DOHH2 (cell line): ENCODE measurements at regions not wholly inside any gene's neighbourhood (a gene's known extent, or its start where the extent isn't known, plus 50 kb on each side); places are given as distances from the start of the nearest gene placed in this dataset.
A peak's percentile ranks its signal among the peaks of the same experiment; 100 is the strongest.
"Not testable (repeated sequence)": the region's sequence is repeated elsewhere in the genome, so short reads cannot be mapped to it uniquely, and the experiment has no call there.

ENCODE experiments used
- H3F3A ChIP-seq: fragments of 200-600 bp; sonication (generic), shearing (Covaris generic); 2 replicates; pipeline ENCODE4 v1.6.0; 2016; ENCODE audit warnings: antibody characterized with exemption, mild to moderate bottlenecking; ENCODE audit not compliant: control insufficient read depth, insufficient read depth
- H3K27ac ChIP-seq: fragments of 200-600 bp; sonication (generic); 2 replicates; pipeline ENCODE4 v1.5.1; 2014; ENCODE audit warnings: low read depth, mild to moderate bottlenecking, low read length, moderate library complexity
- H3K27me3 ChIP-seq: fragments of 200-600 bp; sonication (generic); 2 replicates; pipeline ENCODE4 v1.6.1; 2014; ENCODE audit warnings: mild to moderate bottlenecking, low read length, mixed read lengths; ENCODE audit not compliant: control insufficient read depth
- H3K36me3 ChIP-seq: fragments of 200-600 bp; sonication (generic); 2 replicates; pipeline ENCODE4 v1.6.1; 2014; ENCODE audit warnings: mild to moderate bottlenecking, low read length, moderate library complexity, mixed read lengths; ENCODE audit not compliant: control insufficient read depth
- H3K4me1 ChIP-seq: fragments of 200-600 bp; sonication (generic); 2 replicates; pipeline ENCODE4 v1.6.1; 2014; ENCODE audit warnings: mild to moderate bottlenecking, low read length, mixed read lengths; ENCODE audit not compliant: control insufficient read depth
- H3K4me2 ChIP-seq: fragments of 200-600 bp; sonication (generic); 2 replicates; pipeline ENCODE4 v1.6.0; 2014; ENCODE audit warnings: mild to moderate bottlenecking, low read length, moderate library complexity
- H3K4me3 ChIP-seq: fragments of 200-600 bp; sonication (generic); 2 replicates; pipeline ENCODE4 v1.5.1; 2014; ENCODE audit warnings: mild to moderate bottlenecking, low read length, mixed read lengths
- H3K79me2 ChIP-seq: fragments of 200-600 bp; sonication (generic); 2 replicates; pipeline ENCODE4 v1.6.1; 2014; ENCODE audit warnings: mild to moderate bottlenecking, low read length, mixed read lengths; ENCODE audit not compliant: control insufficient read depth
- H3K9me2 ChIP-seq: fragments of 200-600 bp; sonication (generic); replicated peaks from 2 replicates; pipeline ENCODE4 v1.6.1; 2014; ENCODE audit warnings: mild to moderate bottlenecking, low read length, mixed read lengths; ENCODE audit not compliant: control insufficient read depth
- H3K9me3 ChIP-seq: fragments of 200-600 bp; sonication (generic); 2 replicates; pipeline ENCODE4 v1.6.1; 2014; ENCODE audit warnings: antibody characterized with exemption, low read length, mixed read lengths; ENCODE audit not compliant: control insufficient read depth, insufficient read depth
- H4K20me1 ChIP-seq: fragments of 200-600 bp; sonication (generic); 2 replicates; pipeline ENCODE4 v1.6.0; 2014; ENCODE audit warnings: low read depth, mild to moderate bottlenecking, antibody characterized with exemption, low read length, moderate library complexity; ENCODE audit not compliant: control insufficient read depth, insufficient read depth

- H4K20me1 ChIP-seq, H3K9me2 ChIP-seq, H3F3A ChIP-seq, H3K27me3 ChIP-seq, H3K79me2 ChIP-seq, H3K36me3 ChIP-seq, H3K4me3 ChIP-seq, H3K4me1 ChIP-seq, H3K4me2 ChIP-seq, H3K27ac ChIP-seq, H3K9me3 ChIP-seq: not testable (repeated sequence)
These were observed 272.4 kb upstream of the PLGLB1 start for GRCh38 chr2:87293931-87294594.

- not testable (repeated sequence) for H4K20me1 ChIP-seq, H3K9me2 ChIP-seq, H3K4me1 ChIP-seq, H3K9me3 ChIP-seq, H3F3A ChIP-seq, H3K36me3 ChIP-seq, H3K27ac ChIP-seq, H3K27me3 ChIP-seq, H3K79me2 ChIP-seq, H3K4me3 ChIP-seq, H3K4me2 ChIP-seq
These were observed 273.5 kb upstream of the PLGLB1 start for GRCh38 chr2:87295135-87295534.

GRCh38 chr2:87301349-87301748 lies 279.7 kb upstream of the PLGLB1 start:
- H3K27me3 ChIP-seq, H4K20me1 ChIP-seq, H3K79me2 ChIP-seq, H3K36me3 ChIP-seq, H3F3A ChIP-seq, H3K4me1 ChIP-seq, H3K9me2 ChIP-seq, H3K4me2 ChIP-seq, H3K4me3 ChIP-seq, H3K9me3 ChIP-seq, H3K27ac ChIP-seq: not testable (repeated sequence)

GRCh38 chr2:87301871-87302270 lies 280.2 kb upstream of the PLGLB1 start:
- not testable (repeated sequence) for H3K9me2 ChIP-seq, H3K9me3 ChIP-seq, H3F3A ChIP-seq, H3K27ac ChIP-seq, H3K4me2 ChIP-seq, H4K20me1 ChIP-seq, H3K27me3 ChIP-seq, H3K4me3 ChIP-seq, H3K79me2 ChIP-seq, H3K4me1 ChIP-seq, H3K36me3 ChIP-seq

- H3K27me3 ChIP-seq, H3K4me3 ChIP-seq, H3K79me2 ChIP-seq, H4K20me1 ChIP-seq, H3K4me1 ChIP-seq, H3K4me2 ChIP-seq, H3K36me3 ChIP-seq, H3K9me2 ChIP-seq, H3K9me3 ChIP-seq, H3K27ac ChIP-seq, H3F3A ChIP-seq: not testable (repeated sequence)
These were observed 287.0 kb upstream of the PLGLB1 start for GRCh38 chr2:87308621-87309020.

- H3F3A ChIP-seq, H3K27me3 ChIP-seq, H3K9me2 ChIP-seq, H3K27ac ChIP-seq, H3K4me1 ChIP-seq, H3K4me2 ChIP-seq, H3K9me3 ChIP-seq, H3K4me3 ChIP-seq, H3K79me2 ChIP-seq, H4K20me1 ChIP-seq, H3K36me3 ChIP-seq: not testable (repeated sequence)
These were observed 288.1 kb upstream of the PLGLB1 start for GRCh38 chr2:87309785-87310184.

GRCh38 chr2:87311896-87312441 lies 290.3 kb upstream of the PLGLB1 start:
- not testable (repeated sequence) for H4K20me1 ChIP-seq, H3K36me3 ChIP-seq, H3F3A ChIP-seq, H3K4me2 ChIP-seq, H3K9me3 ChIP-seq, H3K9me2 ChIP-seq, H3K27me3 ChIP-seq, H3K79me2 ChIP-seq, H3K27ac ChIP-seq, H3K4me3 ChIP-seq
- H3K4me1 ChIP-seq = peaks cover 18% of the 10 kb centered on the region

GRCh38 chr2:87314622-87315021 lies 293.0 kb upstream of the PLGLB1 start:
- not testable (repeated sequence) for H3F3A ChIP-seq

More at GRCh38 chr2:87314622-87315021, 293.0 kb upstream of the PLGLB1 start:
- peak overlapping the region; percentile 35; the same call in 1 of the 2 replicates for H3K4me3 ChIP-seq
- peak overlapping the region; percentile 47 for H3K4me2 ChIP-seq
- H3K27ac ChIP-seq = 0 out of 2 replicates have a peak overlapping the region, but pooled peaks have one; percentile 35
- H4K20me1 ChIP-seq, H3K27me3 ChIP-seq, H3K9me3 ChIP-seq, H3K36me3 ChIP-seq, H3K9me2 ChIP-seq, H3K79me2 ChIP-seq: not testable (repeated sequence)
- peaks cover 18% of the 10 kb centered on the region for H3K4me1 ChIP-seq
